Keratinocyte (primary cell): ENCODE measurements at regions not wholly inside any gene's neighbourhood (a gene's known extent, or its start where the extent isn't known, plus 50 kb on each side); places are given as distances from the start of the nearest gene placed in this dataset.

ENCODE experiments used
- EZH2 ChIP-seq: IDR thresholded peaks from one replicate; pipeline ENCODE4 v1.6.1; 2012; ENCODE audit warnings: inconsistent platforms, mild to moderate bottlenecking, low read length, moderate library complexity
- TF ChIP-seq, protein P1 (sequence below), 3 experiments: IDR thresholded peaks in 1 of 3; conservative IDR thresholded peaks in 1 of 3; optimal IDR thresholded peaks in 1 of 3; 2 replicates in 2 of 3; 3 replicates in 1 of 3; pipeline versions ENCODE3 to v1.5.1; 2011; ENCODE audit warnings: low read length in 3 of 3, mild to moderate bottlenecking in 3 of 3, moderate library complexity in 2 of 3, control low read depth in 1 of 3, inconsistent platforms in 1 of 3; ENCODE audit not compliant: insufficient read depth in 2 of 3; ENCODE audit errors: extremely low read depth in 1 of 3

DNA sequence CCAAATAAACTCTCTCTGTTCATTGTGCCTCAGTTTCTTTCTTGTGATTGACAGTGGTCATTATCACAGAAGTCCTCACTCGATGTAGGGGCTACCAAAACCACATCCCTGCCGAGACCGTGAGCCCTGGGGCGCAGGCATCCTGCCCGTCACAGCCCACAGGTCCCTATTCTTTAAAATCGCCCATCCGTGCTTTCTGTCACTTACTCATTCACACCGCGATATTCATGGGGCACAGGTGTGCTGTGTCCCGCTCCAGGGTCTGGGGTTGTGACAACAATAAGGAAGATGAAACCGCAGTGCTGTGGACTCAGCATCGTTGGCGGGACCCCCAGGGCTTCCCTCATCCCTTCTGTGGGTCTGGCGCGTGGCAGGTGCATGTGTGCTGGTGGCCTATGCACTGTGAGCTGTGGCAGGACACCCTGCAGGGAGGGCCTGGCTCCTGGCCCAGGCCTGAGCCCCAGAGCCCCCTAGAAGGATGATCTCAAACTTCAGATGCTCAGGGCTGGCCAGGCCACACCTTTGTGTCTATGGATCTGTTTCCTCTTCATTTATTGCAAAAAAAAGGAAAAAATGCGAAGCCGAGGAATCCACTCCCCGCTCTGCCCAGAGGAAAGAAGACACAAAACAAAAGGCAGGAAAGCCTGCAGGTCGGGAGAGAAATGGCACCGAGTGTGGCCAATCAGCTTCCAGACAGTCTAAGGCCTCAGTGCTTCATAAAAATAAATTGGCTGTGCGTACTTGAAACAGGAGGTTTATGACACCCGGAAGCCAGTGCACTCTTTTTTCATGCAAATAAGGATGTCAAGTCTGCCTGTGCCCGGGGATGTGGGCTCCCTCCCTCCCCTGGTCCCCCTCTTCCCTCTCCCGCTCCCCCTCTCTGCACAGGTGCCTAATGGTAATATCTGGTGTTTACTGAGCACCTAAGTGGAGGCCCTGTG, 109.5 kb upstream of the ADRA2C start:
- TF ChIP-seq, protein P1, sequence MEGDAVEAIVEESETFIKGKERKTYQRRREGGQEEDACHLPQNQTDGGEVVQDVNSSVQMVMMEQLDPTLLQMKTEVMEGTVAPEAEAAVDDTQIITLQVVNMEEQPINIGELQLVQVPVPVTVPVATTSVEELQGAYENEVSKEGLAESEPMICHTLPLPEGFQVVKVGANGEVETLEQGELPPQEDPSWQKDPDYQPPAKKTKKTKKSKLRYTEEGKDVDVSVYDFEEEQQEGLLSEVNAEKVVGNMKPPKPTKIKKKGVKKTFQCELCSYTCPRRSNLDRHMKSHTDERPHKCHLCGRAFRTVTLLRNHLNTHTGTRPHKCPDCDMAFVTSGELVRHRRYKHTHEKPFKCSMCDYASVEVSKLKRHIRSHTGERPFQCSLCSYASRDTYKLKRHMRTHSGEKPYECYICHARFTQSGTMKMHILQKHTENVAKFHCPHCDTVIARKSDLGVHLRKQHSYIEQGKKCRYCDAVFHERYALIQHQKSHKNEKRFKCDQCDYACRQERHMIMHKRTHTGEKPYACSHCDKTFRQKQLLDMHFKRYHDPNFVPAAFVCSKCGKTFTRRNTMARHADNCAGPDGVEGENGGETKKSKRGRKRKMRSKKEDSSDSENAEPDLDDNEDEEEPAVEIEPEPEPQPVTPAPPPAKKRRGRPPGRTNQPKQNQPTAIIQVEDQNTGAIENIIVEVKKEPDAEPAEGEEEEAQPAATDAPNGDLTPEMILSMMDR (optimal IDR thresholded peaks at IDR 0.05 in 1 of 3, IDR thresholded peaks at IDR 0.05 in 1 of 3, conservative IDR thresholded peaks at IDR 0.05 in 1 of 3; ENCODE audit: extremely low read depth in 1 of 3, insufficient read depth in 2 of 3, low read length in 3 of 3): no peak
- no peak for TF ChIP-seq EZH2
